A549 (cell line): ENCODE measurements at regions not wholly inside any gene's neighbourhood (a gene's known extent, or its start where the extent isn't known, plus 50 kb on each side); places are given as distances from the start of the nearest gene placed in this dataset.

Experiments used
- ATAC-seq, 2 experiments: fragments of 200-7000 bp in 1 of 2; fragments of >200 bp in 1 of 2; cut with Nextera tagmentation in 1 of 2; cut with Tn5 transposase in 1 of 2; 3 replicates each; pipeline versions ENCODE4 v1.8.0 to v1.9.1; 2018 to 2020; ENCODE audit warnings: mild to moderate bottlenecking in 1 of 2, moderate library complexity in 1 of 2
- CTCF ChIA-PET: fragments of 300-600 bp; sonication (Branson Sonifier 250); formaldehyde crosslinking; extraction: SDS; loops from one replicate; lab custom pipeline; 2021; ENCODE audit warnings: antibody characterized with exemption, inconsistent platforms; lab: Yijun Ruan, JAX
- POLR2A ChIA-PET: fragments of 350-600 bp; formaldehyde crosslinking; extraction: SDS; loops from one replicate; lab custom pipeline; 2021; ENCODE audit warnings: antibody characterized with exemption, inconsistent platforms; lab: Yijun Ruan, JAX
- DNase-seq, 2 experiments: peaks; one replicate each; pipeline versions ENCODE4 v3.0.0 to v3.0.0-alpha.2; 2011 to 2016; ENCODE audit warnings: low read depth in 1 of 2, low spot score in 1 of 2
- FAIRE-seq: peaks from 2 replicates; lab custom pipeline; 2011; peaks lifted over from hg19 to GRCh38; lab: Jason Lieb, UNC
- H3K27ac ChIP-seq, 2 experiments: fragments of >200 bp; sonication (Bioruptor Twin); formaldehyde crosslinking; 3 replicates each; pipeline ENCODE4 v1.5.1; 2016 to 2017
- H3K4me1 ChIP-seq: fragments of >200 bp; sonication (Bioruptor Twin); formaldehyde crosslinking; 3 replicates; pipeline ENCODE4 v1.6.1; 2016
- H3K4me2 ChIP-seq: fragments of >200 bp; sonication (Bioruptor Twin); formaldehyde crosslinking; 3 replicates; pipeline ENCODE4 v1.6.1; 2016
- H3K4me3 ChIP-seq: fragments of >200 bp; sonication (Bioruptor Twin); formaldehyde crosslinking; 3 replicates; pipeline ENCODE4 v1.5.1; 2016
- H3K9me3 ChIP-seq: fragments of >200 bp; sonication (Bioruptor Twin); formaldehyde crosslinking; 3 replicates; pipeline ENCODE4 v1.6.1; 2016
- BHLHE40 ChIP-seq: IDR thresholded peaks from 2 replicates; pipeline ENCODE4 v1.6.1; 2012; ENCODE audit warnings: low read depth, low read length, inconsistent platforms
- CBX2 ChIP-seq: fragments of 200-600 bp; sonication (generic); IDR thresholded peaks from 2 replicates; pipeline ENCODE4 v1.6.1; 2016; ENCODE audit warnings: low read depth, mild to moderate bottlenecking, borderline replicate concordance
- CBX8 ChIP-seq: fragments of 200-600 bp; sonication (generic); IDR thresholded peaks from 2 replicates; pipeline ENCODE4 v1.6.1; 2016
- CHD2 ChIP-seq: fragments of 150-350 bp; IDR thresholded peaks from 2 replicates; pipeline ENCODE4 v1.6.1; 2014; ENCODE audit warnings: low read length; ENCODE audit not compliant: partially characterized antibody
- CHD4 ChIP-seq: fragments of 200-600 bp; sonication (generic); IDR thresholded peaks from 2 replicates; pipeline ENCODE4 v1.6.1; 2016; ENCODE audit warnings: antibody characterized with exemption, mild to moderate bottlenecking, borderline replicate concordance
- CTCF ChIP-seq: fragments of >200 bp; sonication (Bioruptor Twin); formaldehyde crosslinking; IDR thresholded peaks from 3 replicates; pipeline ENCODE4 v1.5.1; 2016
- E2F6 ChIP-seq: IDR thresholded peaks from 2 replicates; pipeline ENCODE4 v1.6.1; 2012; ENCODE audit warnings: low read depth, borderline replicate concordance
- EHF ChIP-seq: fragments of 250-450 bp; sonication (Bioruptor Pico); IDR thresholded peaks from 2 replicates; pipeline ENCODE4 v1.5.0; 2020; ENCODE audit warnings: mild to moderate bottlenecking
- EHMT2 ChIP-seq: fragments of 200-600 bp; sonication (generic); IDR thresholded peaks from 2 replicates; pipeline ENCODE4 v1.6.1; 2016; ENCODE audit warnings: antibody characterized with exemption, low read depth, mild to moderate bottlenecking, moderate library complexity
- ELK1 ChIP-seq: fragments of 150-350 bp; IDR thresholded peaks from 2 replicates; pipeline ENCODE4 v1.6.1; 2014; ENCODE audit warnings: low read depth, mild to moderate bottlenecking, low read length
- ESRRA ChIP-seq: fragments of 150-350 bp; IDR thresholded peaks from 2 replicates; pipeline ENCODE4 v1.6.1; 2014; ENCODE audit warnings: mild to moderate bottlenecking, low read length, borderline replicate concordance
- FOSB ChIP-seq: fragments of 250-450 bp; sonication (Bioruptor Pico); IDR thresholded peaks from 2 replicates; pipeline ENCODE4 v1.5.0; 2020; ENCODE audit warnings: mild to moderate bottlenecking, moderate library complexity
- FOXS1 ChIP-seq: fragments of 250-450 bp; sonication (Bioruptor Pico); IDR thresholded peaks from 2 replicates; pipeline ENCODE4 v1.5.0; 2020; ENCODE audit warnings: mild to moderate bottlenecking, moderate library complexity
- HDAC2 ChIP-seq: fragments of 200-600 bp; sonication (generic); IDR thresholded peaks from 2 replicates; pipeline ENCODE4 v1.6.1; 2016
- HES2 ChIP-seq: fragments of >200 bp; sonication (Bioruptor Twin); formaldehyde crosslinking; IDR thresholded peaks from 2 replicates; pipeline ENCODE4 v1.6.1; 2016
- HOXB5 ChIP-seq: fragments of 250-450 bp; sonication (Bioruptor Pico); IDR thresholded peaks from 2 replicates; pipeline ENCODE4 v1.5.0; 2020; ENCODE audit warnings: mild to moderate bottlenecking, moderate library complexity
- JUNB ChIP-seq: fragments of >200 bp; sonication (Bioruptor Twin); formaldehyde crosslinking; IDR thresholded peaks from 2 replicates; pipeline ENCODE4 v1.6.1; 2016
- KDM5A ChIP-seq: fragments of 200-600 bp; sonication (generic); IDR thresholded peaks from 2 replicates; pipeline ENCODE4 v1.6.1; 2016; ENCODE audit warnings: antibody characterized with exemption, mild to moderate bottlenecking
- MYC ChIP-seq: IDR thresholded peaks from 2 replicates; pipeline ENCODE4 v1.6.1; 2012; ENCODE audit warnings: mild to moderate bottlenecking, inconsistent platforms, low read length, improper control_type of control experiment, borderline replicate concordance
- PBX3 ChIP-seq: IDR thresholded peaks from 2 replicates; pipeline ENCODE4 v1.6.1; 2012
- PHF8 ChIP-seq: fragments of 200-600 bp; sonication (generic); IDR thresholded peaks from 2 replicates; pipeline ENCODE4 v1.6.1; 2016; ENCODE audit warnings: low read depth, mild to moderate bottlenecking, antibody characterized with exemption, moderate library complexity, borderline replicate concordance
- POLR2AphosphoS2 ChIP-seq: conservative IDR thresholded peaks from 2 replicates; pipeline ENCODE4 v1.6.1; 2012; ENCODE audit warnings: low read length, improper control_type of control experiment, inconsistent platforms
- RAD21 ChIP-seq, 2 experiments: fragments of >200 bp in 1 of 2; sonication (Bioruptor Twin) in 1 of 2; formaldehyde crosslinking in 1 of 2; IDR thresholded peaks in 1 of 2; conservative IDR thresholded peaks in 1 of 2; 2 replicates in 1 of 2; 3 replicates in 1 of 2; pipeline ENCODE4 v1.6.1; 2012 to 2018; ENCODE audit warnings: inconsistent platforms in 1 of 2
- RARB ChIP-seq: fragments of 250-450 bp; sonication (Bioruptor Pico); IDR thresholded peaks from 2 replicates; pipeline ENCODE4 v1.8.0; 2021; ENCODE audit warnings: mild to moderate bottlenecking, moderate library complexity
- REST ChIP-seq: fragments of 200-600 bp; sonication (generic); IDR thresholded peaks from 2 replicates; pipeline ENCODE4 v1.6.1; 2016; ENCODE audit warnings: antibody characterized with exemption, mild to moderate bottlenecking, moderate library complexity
- RFX5 ChIP-seq: fragments of 450-650 bp; IDR thresholded peaks from 2 replicates; pipeline ENCODE4 v1.7.1; 2014; ENCODE audit warnings: antibody characterized with exemption, mild to moderate bottlenecking, moderate library complexity
- SMC3 ChIP-seq: fragments of >200 bp; sonication (Bioruptor Twin); formaldehyde crosslinking; IDR thresholded peaks from 3 replicates; pipeline ENCODE4 v1.6.1; 2018; ENCODE audit warnings: inconsistent platforms
- ZFP36 ChIP-seq: fragments of 450-650 bp; IDR thresholded peaks from 2 replicates; pipeline ENCODE4 v1.6.1; 2014; ENCODE audit warnings: borderline replicate concordance; ENCODE audit not compliant: partially characterized antibody
- ZNF302 ChIP-seq: fragments of 250-450 bp; sonication (Bioruptor Pico); IDR thresholded peaks from 2 replicates; pipeline ENCODE4 v1.9.0; 2021; ENCODE audit warnings: inconsistent platforms, mild to moderate bottlenecking, moderate library complexity
- WGBS: methylation state at CpG from one replicate; pipeline ENCODE4 v1.1.6; 2017; ENCODE audit errors: missing lambda C conversion rate; 5-methylcytosine and 5-hydroxymethylcytosine counted together

GRCh38 chr3:145197051-145197820 lies 963.7 kb downstream of the PLOD2 start:
- TF ChIP-seq FOXS1 (CRISPR knock-in tag) (no peak), ESRRA (no peak), EHF (CRISPR knock-in tag) (no peak), HDAC2 (no peak), POLR2AphosphoS2 (no peak), REST (no peak), SMC3 (no peak), ZFP36 (no peak), E2F6 (no peak), MYC (no peak), EHMT2 (no peak), JUNB (no peak), CHD4 (no peak), CHD2 (no peak), FOSB (CRISPR knock-in tag) (no peak)
- H3K4me3 ChIP-seq, result no peak overlapping the region
- ChIA-PET POLR2A (no interaction called here), CTCF (interaction anchor here (0.6 kb wide), 1 partner anchor 381 kb away, joined by 4 read pairs; no protein-coding TSS in a partner anchor)
- H3K9me3 ChIP-seq, result peaks cover 5% of the 10 kb centered on the region; the same call in 1 of the 3 replicates
- no peak overlapping the region for H3K4me2 ChIP-seq
- FAIRE-seq, result no peak
- no peak for DNase-seq
- no peaks in the 10 kb centered on the region for H3K4me1 ChIP-seq
- ATAC-seq, result no peak
- H3K27ac ChIP-seq, result no peak overlapping the region
- 14% methylated on average over 1 of the region's 1 CpG for WGBS

- DNase-seq (no peak), ATAC-seq (no peak)
Measured at GRCh38 chr3:145197821-145198220, 963.2 kb downstream of the PLOD2 start.

More at GRCh38 chr3:145197821-145198220, 963.2 kb downstream of the PLOD2 start:
- Histone ChIP-seq H3K27ac (no peak overlapping the region), H3K4me2 (no peak overlapping the region), H3K9me3 (peaks cover 5% of the 10 kb centered on the region; the same call in 1 of the 3 replicates), H3K4me3 (no peak overlapping the region), H3K4me1 (no peaks in the 10 kb centered on the region)
- CTCF ChIA-PET, result no interaction called here
- TF ChIP-seq RAD21 (conservative IDR thresholded peaks at IDR 0.05 in 1 of 2, IDR thresholded peaks at IDR 0.05 in 1 of 2), result no peak
- no peak for TF ChIP-seq CBX2
- TF ChIP-seq ELK1, result no peak
- TF ChIP-seq PBX3, result no peak
- TF ChIP-seq FOSB (CRISPR knock-in tag), result no peak
- no peak for TF ChIP-seq CBX8
- no peak for TF ChIP-seq HES2
- no peak for TF ChIP-seq RFX5
- TF ChIP-seq RARB, result no peak
- no peak for TF ChIP-seq JUNB
- no peak for TF ChIP-seq CTCF
- no peak for TF ChIP-seq BHLHE40
- no peak for TF ChIP-seq HOXB5 (CRISPR knock-in tag)
- no peak for TF ChIP-seq KDM5A
- no peak for TF ChIP-seq ZNF302 (CRISPR knock-in tag)
- TF ChIP-seq PHF8, result no peak
- 13% methylated on average over 1 of the region's 1 CpG for WGBS
- POLR2A ChIA-PET, result no interaction called here
- FAIRE-seq, result no peak
